PC-3 (cell line): ENCODE measurements at regions not wholly inside any gene's neighbourhood (a gene's known extent, or its start where the extent isn't known, plus 50 kb on each side); places are given as distances from the start of the nearest gene placed in this dataset.

Experiments used
- EZH2 ChIP-seq: fragments of 300-600 bp; sonication (generic); IDR thresholded peaks from one replicate; pipeline ENCODE4 v1.6.1; 2017; ENCODE audit warnings: antibody characterized with exemption, mild to moderate bottlenecking, low read length; ENCODE audit not compliant: unreplicated experiment
- TF ChIP-seq, protein P1 (sequence below): fragments of 300-600 bp; sonication (generic); conservative IDR thresholded peaks from 2 replicates; pipeline ENCODE4 v1.5.1; 2017; ENCODE audit warnings: antibody characterized with exemption, low read depth, mild to moderate bottlenecking, low read length

DNA sequence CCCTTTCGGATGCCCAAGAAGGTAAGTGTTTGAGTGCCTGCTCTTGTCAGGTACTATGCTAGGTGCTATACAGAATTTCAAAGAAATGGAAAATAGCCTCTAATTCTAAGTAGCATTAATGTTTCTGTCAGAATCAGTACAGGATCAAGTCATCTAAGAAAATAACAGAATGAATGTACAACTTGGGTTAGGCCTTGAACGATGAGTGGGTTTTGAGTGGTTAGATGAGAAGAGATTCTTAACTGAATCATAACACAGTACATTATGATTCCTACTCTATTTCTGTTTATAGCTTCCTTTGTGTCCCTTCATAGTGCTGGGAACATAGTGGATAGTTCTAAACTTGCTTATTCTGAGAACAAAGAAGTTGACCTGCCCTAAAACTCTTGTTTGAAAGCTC, 253.9 kb downstream of the GLUD2 start:
- TF ChIP-seq, protein P1, sequence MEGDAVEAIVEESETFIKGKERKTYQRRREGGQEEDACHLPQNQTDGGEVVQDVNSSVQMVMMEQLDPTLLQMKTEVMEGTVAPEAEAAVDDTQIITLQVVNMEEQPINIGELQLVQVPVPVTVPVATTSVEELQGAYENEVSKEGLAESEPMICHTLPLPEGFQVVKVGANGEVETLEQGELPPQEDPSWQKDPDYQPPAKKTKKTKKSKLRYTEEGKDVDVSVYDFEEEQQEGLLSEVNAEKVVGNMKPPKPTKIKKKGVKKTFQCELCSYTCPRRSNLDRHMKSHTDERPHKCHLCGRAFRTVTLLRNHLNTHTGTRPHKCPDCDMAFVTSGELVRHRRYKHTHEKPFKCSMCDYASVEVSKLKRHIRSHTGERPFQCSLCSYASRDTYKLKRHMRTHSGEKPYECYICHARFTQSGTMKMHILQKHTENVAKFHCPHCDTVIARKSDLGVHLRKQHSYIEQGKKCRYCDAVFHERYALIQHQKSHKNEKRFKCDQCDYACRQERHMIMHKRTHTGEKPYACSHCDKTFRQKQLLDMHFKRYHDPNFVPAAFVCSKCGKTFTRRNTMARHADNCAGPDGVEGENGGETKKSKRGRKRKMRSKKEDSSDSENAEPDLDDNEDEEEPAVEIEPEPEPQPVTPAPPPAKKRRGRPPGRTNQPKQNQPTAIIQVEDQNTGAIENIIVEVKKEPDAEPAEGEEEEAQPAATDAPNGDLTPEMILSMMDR = no peak
- TF ChIP-seq EZH2 = no peak
